WTC11 (cell line): ENCODE measurements at regions not wholly inside any gene's neighbourhood (a gene's known extent, or its start where the extent isn't known, plus 50 kb on each side); places are given as distances from the start of the nearest gene placed in this dataset.

Experiments used
- ATAC-seq: fragments of 200-7000 bp; cut with Tn5 transposase; 2 replicates; pipeline ENCODE4 v1.10.0; 2021; ENCODE audit warnings: mild to moderate bottlenecking, moderate library complexity
- CTCF ChIA-PET: fragments of 300-600 bp; sonication (Branson Sonifier 250); formaldehyde crosslinking; loops from one replicate; lab custom pipeline; 2021; ENCODE audit warnings: antibody characterized with exemption; lab: Charles Lee
- POLR2A ChIA-PET: fragments of 350-600 bp; sonication (Branson Sonifier 250); formaldehyde crosslinking; loops from one replicate; lab custom pipeline; 2021; ENCODE audit warnings: antibody characterized with exemption; lab: Charles Lee
- DNase-seq: peaks from one replicate; pipeline ENCODE4 v3.0.0; 2021; ENCODE audit warnings: low spot score
- H3K27ac Mint-ChIP-seq: 2 replicates; pipeline ENCODE4 v1.8.0; 2021; ENCODE audit warnings: mixed read lengths
- H3K27me3 Mint-ChIP-seq: 2 replicates; pipeline ENCODE4 v1.8.0; 2021; ENCODE audit warnings: low read depth, mild to moderate bottlenecking, moderate library complexity, mixed read lengths
- H3K36me3 Mint-ChIP-seq: 2 replicates; pipeline ENCODE4 v1.8.0; 2021; ENCODE audit warnings: mixed read lengths
- H3K4me1 Mint-ChIP-seq: 2 replicates; pipeline ENCODE4 v1.8.0; 2022; ENCODE audit warnings: mixed read lengths
- H3K4me3 Mint-ChIP-seq: 2 replicates; pipeline ENCODE4 v1.8.0; 2021; ENCODE audit warnings: mild to moderate bottlenecking, moderate library complexity, mixed read lengths
- H3K9me3 Mint-ChIP-seq: 2 replicates; pipeline ENCODE4 v1.8.0; 2021; ENCODE audit warnings: mixed read lengths
- ELF4 ChIP-seq: sonication (generic); formaldehyde crosslinking; IDR thresholded peaks from 2 replicates; pipeline ENCODE4 v1.8.1; 2022; ENCODE audit warnings: low read depth, mild to moderate bottlenecking, moderate library complexity, missing genetic modification reagents
- ESRRA ChIP-seq: sonication (generic); formaldehyde crosslinking; IDR thresholded peaks from 2 replicates; pipeline ENCODE4 v1.8.1; 2022; ENCODE audit warnings: mild to moderate bottlenecking, missing genetic modification reagents, borderline replicate concordance
- FOXJ3 ChIP-seq: sonication (generic); formaldehyde crosslinking; IDR thresholded peaks from 2 replicates; pipeline ENCODE4 v1.9.0; 2021; ENCODE audit warnings: missing genetic modification reagents, mild to moderate bottlenecking, borderline replicate concordance
- JAZF1 ChIP-seq: fragments of 250-450 bp; sonication (Bioruptor Pico); IDR thresholded peaks from 2 replicates; pipeline ENCODE4 v1.9.0; 2021; ENCODE audit warnings: moderate library complexity, mild to moderate bottlenecking, inconsistent platforms
- KAT7 ChIP-seq: sonication (generic); formaldehyde crosslinking; IDR thresholded peaks from 2 replicates; pipeline ENCODE4 v1.8.1; 2023; ENCODE audit warnings: missing genetic modification reagents, mild to moderate bottlenecking, borderline replicate concordance
- MXD4 ChIP-seq: fragments of 250-450 bp; sonication (Bioruptor Pico); IDR thresholded peaks from 2 replicates; pipeline ENCODE4 v1.8.0; 2021; ENCODE audit warnings: mild to moderate bottlenecking, moderate library complexity, borderline replicate concordance
- RELA ChIP-seq: sonication (generic); formaldehyde crosslinking; IDR thresholded peaks from 2 replicates; pipeline ENCODE4 v1.8.1; 2022; ENCODE audit warnings: missing genetic modification reagents, mild to moderate bottlenecking, borderline replicate concordance
- TCF7 ChIP-seq: sonication (generic); formaldehyde crosslinking; IDR thresholded peaks from 2 replicates; pipeline ENCODE4 v1.8.0; 2022; ENCODE audit warnings: mild to moderate bottlenecking, low read depth, missing genetic modification reagents, moderate library complexity
- TEAD1 ChIP-seq: sonication (generic); formaldehyde crosslinking; IDR thresholded peaks from 2 replicates; pipeline ENCODE4 v1.8.0; 2022; ENCODE audit warnings: mild to moderate bottlenecking, missing genetic modification reagents
- TEAD4 ChIP-seq: sonication (generic); formaldehyde crosslinking; IDR thresholded peaks from 2 replicates; pipeline ENCODE4 v1.8.0; 2022; ENCODE audit warnings: mild to moderate bottlenecking, missing genetic modification reagents
- TP53 ChIP-seq: sonication (generic); formaldehyde crosslinking; IDR thresholded peaks from 2 replicates; pipeline ENCODE4 v1.8.1; 2023; ENCODE audit warnings: mild to moderate bottlenecking, missing genetic modification reagents
- TF ChIP-seq, protein P1 (sequence below): fragments of 250-450 bp; sonication (Bioruptor Pico); IDR thresholded peaks from 2 replicates; pipeline ENCODE4 v1.8.0; 2021; ENCODE audit warnings: mild to moderate bottlenecking
- TF ChIP-seq, protein P2 (sequence below): sonication (generic); formaldehyde crosslinking; IDR thresholded peaks from 2 replicates; pipeline ENCODE4 v1.8.0; 2023; ENCODE audit warnings: missing genetic modification reagents
- TF ChIP-seq, protein P3 (sequence below): fragments of 250-450 bp; sonication (Bioruptor Pico); conservative IDR thresholded peaks from 2 replicates; pipeline ENCODE4 v1.9.0; 2021; ENCODE audit warnings: mild to moderate bottlenecking
- TF ChIP-seq, protein P4 (sequence below): sonication (generic); formaldehyde crosslinking; IDR thresholded peaks from 2 replicates; pipeline ENCODE4 v1.8.0; 2022; ENCODE audit warnings: mild to moderate bottlenecking, missing genetic modification reagents
- TF ChIP-seq, protein P5 (sequence below): sonication (generic); formaldehyde crosslinking; IDR thresholded peaks from 2 replicates; pipeline ENCODE4 v1.8.0; 2023; ENCODE audit warnings: mild to moderate bottlenecking, missing genetic modification reagents
- TF ChIP-seq, protein P6 (sequence below): sonication (generic); formaldehyde crosslinking; conservative IDR thresholded peaks from 2 replicates; pipeline ENCODE4 v1.8.1; 2023; ENCODE audit warnings: mild to moderate bottlenecking, low read depth, missing genetic modification reagents, moderate library complexity
- TF ChIP-seq, protein P7 (sequence below): sonication (generic); formaldehyde crosslinking; IDR thresholded peaks from 2 replicates; pipeline ENCODE4 v1.8.1; 2023; ENCODE audit warnings: mild to moderate bottlenecking, missing genetic modification reagents

DNA sequence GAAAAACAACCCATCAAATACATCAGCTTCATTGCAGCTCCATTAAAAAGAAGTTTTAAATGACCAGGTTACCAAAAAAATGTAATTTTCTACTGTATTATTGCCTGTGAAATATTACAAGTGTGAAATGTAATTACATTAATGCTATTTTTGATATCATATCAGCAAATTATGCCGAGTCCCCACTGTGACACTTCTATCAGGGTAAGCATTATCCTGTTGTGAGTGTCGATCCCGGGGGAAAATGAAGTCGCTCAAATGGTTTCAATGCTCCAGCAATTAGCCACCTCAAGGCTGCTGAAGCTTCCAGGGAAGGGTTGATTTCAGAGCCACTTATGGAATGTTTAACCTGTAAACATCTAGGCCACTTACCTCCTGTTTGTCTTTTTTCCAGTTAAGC, 70.4 kb downstream of the RCN1 start:
- DNase-seq, result no peak
- POLR2A ChIA-PET, result no interaction called here
- Mint-ChIP-seq H3K9me3 (peaks cover 8% of the 10 kb centered on the region), H3K27me3 (no peaks in the 10 kb centered on the region; the same call in 1 of the 2 replicates), H3K36me3 (no peaks in the 10 kb centered on the region), H3K4me1 (peaks cover 8% of the 10 kb centered on the region; the same call in 1 of the 2 replicates), H3K27ac (no peak overlapping the region), H3K4me3 (no peak overlapping the region)
- TF ChIP-seq, protein P1, sequence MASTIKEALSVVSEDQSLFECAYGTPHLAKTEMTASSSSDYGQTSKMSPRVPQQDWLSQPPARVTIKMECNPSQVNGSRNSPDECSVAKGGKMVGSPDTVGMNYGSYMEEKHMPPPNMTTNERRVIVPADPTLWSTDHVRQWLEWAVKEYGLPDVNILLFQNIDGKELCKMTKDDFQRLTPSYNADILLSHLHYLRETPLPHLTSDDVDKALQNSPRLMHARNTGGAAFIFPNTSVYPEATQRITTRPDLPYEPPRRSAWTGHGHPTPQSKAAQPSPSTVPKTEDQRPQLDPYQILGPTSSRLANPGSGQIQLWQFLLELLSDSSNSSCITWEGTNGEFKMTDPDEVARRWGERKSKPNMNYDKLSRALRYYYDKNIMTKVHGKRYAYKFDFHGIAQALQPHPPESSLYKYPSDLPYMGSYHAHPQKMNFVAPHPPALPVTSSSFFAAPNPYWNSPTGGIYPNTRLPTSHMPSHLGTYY (CRISPR knock-in tag), result no peak
- TF ChIP-seq TEAD1 (no peak), TP53 (no peak), TCF7 (CRISPR knock-in tag) (no peak)
- TF ChIP-seq, protein P2, sequence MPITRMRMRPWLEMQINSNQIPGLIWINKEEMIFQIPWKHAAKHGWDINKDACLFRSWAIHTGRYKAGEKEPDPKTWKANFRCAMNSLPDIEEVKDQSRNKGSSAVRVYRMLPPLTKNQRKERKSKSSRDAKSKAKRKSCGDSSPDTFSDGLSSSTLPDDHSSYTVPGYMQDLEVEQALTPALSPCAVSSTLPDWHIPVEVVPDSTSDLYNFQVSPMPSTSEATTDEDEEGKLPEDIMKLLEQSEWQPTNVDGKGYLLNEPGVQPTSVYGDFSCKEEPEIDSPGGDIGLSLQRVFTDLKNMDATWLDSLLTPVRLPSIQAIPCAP (CRISPR knock-in tag), result no peak
- TF ChIP-seq, protein P3, sequence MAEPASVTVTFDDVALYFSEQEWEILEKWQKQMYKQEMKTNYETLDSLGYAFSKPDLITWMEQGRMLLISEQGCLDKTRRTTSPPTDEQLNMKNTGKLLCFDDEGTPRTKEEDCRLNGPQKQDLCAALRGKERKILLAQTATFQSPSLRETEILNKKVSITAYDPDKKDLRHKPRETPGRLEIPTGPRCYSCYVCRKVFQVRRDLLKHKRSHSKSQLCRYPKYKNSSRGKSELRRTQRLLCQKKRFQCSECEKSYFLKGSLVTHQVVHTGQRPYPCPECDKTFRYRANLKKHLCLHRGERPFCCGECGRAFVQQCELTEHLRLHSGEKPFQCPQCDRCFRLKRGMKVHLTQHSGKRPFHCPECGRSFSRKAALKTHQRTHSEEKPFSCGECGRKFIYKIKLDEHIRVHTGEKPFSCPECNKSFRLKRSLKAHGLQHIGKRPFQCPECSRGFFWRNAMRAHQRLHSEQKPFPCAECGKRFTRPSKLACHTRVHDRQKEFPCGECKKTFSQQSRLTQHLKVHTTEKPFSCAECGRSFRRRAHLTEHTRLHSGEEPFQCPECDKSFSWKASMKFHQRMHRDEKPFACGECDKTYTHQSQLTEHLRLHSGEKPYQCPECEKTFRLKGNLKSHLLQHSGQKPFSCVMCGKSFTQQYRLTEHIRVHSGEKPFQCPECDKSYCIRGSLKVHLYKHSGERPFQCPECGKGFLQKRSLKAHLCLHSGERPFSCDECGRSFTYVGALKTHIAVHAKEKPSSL, result no peak
- no peak for ATAC-seq
- CTCF ChIA-PET, result interaction anchor here (1.0 to 2.5 kb wide), 3 partner anchors 109 to 274 kb away, joined by 3 to 16 read pairs (median 4); no protein-coding TSS in a partner anchor

DNA sequence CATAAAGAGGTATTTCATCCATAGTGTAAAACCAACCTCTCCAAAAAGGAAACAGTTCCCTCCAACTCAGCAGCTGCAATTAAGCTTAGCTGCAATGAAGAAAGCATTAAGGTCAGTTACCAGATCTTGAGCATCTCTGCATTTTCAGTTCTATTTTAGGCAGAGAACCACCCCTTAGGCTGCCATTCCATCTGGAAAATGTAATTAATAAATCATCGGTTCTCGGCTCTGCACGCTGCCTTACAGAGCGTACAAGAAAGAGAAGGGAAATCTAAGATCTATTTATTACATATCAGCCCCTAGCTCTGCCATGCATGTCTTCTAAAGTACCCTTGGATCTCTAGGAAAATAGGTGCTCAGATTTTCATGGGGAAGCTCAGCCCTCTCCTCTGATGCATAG, 71.5 kb downstream of the RCN1 start:
- Mint-ChIP-seq H3K27ac (no peak overlapping the region), H3K4me3 (no peak overlapping the region), H3K9me3 (no peaks in the 10 kb centered on the region), H3K36me3 (no peaks in the 10 kb centered on the region), H3K4me1 (peaks cover 8% of the 10 kb centered on the region; the same call in 1 of the 2 replicates), H3K27me3 (no peaks in the 10 kb centered on the region; the same call in 1 of the 2 replicates)
- DNase-seq, result no peak
- ChIA-PET POLR2A (no interaction called here), CTCF (interaction anchor here (1.0 to 2.5 kb wide), 4 partner anchors 14 to 156 kb away, joined by 3 to 16 read pairs (median 4); no protein-coding TSS in a partner anchor)
- ATAC-seq, result no peak
- TF ChIP-seq MXD4 (CRISPR knock-in tag), result no peak
- TF ChIP-seq, protein P4, sequence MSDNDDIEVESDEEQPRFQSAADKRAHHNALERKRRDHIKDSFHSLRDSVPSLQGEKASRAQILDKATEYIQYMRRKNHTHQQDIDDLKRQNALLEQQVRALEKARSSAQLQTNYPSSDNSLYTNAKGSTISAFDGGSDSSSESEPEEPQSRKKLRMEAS (CRISPR knock-in tag), result no peak
- TF ChIP-seq JAZF1, result no peak
- TF ChIP-seq, protein P5, sequence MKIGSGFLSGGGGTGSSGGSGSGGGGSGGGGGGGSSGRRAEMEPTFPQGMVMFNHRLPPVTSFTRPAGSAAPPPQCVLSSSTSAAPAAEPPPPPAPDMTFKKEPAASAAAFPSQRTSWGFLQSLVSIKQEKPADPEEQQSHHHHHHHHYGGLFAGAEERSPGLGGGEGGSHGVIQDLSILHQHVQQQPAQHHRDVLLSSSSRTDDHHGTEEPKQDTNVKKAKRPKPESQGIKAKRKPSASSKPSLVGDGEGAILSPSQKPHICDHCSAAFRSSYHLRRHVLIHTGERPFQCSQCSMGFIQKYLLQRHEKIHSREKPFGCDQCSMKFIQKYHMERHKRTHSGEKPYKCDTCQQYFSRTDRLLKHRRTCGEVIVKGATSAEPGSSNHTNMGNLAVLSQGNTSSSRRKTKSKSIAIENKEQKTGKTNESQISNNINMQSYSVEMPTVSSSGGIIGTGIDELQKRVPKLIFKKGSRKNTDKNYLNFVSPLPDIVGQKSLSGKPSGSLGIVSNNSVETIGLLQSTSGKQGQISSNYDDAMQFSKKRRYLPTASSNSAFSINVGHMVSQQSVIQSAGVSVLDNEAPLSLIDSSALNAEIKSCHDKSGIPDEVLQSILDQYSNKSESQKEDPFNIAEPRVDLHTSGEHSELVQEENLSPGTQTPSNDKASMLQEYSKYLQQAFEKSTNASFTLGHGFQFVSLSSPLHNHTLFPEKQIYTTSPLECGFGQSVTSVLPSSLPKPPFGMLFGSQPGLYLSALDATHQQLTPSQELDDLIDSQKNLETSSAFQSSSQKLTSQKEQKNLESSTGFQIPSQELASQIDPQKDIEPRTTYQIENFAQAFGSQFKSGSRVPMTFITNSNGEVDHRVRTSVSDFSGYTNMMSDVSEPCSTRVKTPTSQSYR, result no peak
- TF ChIP-seq, protein P6, sequence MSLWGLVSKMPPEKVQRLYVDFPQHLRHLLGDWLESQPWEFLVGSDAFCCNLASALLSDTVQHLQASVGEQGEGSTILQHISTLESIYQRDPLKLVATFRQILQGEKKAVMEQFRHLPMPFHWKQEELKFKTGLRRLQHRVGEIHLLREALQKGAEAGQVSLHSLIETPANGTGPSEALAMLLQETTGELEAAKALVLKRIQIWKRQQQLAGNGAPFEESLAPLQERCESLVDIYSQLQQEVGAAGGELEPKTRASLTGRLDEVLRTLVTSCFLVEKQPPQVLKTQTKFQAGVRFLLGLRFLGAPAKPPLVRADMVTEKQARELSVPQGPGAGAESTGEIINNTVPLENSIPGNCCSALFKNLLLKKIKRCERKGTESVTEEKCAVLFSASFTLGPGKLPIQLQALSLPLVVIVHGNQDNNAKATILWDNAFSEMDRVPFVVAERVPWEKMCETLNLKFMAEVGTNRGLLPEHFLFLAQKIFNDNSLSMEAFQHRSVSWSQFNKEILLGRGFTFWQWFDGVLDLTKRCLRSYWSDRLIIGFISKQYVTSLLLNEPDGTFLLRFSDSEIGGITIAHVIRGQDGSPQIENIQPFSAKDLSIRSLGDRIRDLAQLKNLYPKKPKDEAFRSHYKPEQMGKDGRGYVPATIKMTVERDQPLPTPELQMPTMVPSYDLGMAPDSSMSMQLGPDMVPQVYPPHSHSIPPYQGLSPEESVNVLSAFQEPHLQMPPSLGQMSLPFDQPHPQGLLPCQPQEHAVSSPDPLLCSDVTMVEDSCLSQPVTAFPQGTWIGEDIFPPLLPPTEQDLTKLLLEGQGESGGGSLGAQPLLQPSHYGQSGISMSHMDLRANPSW (CRISPR knock-in tag), result no peak
- TF ChIP-seq ESRRA (CRISPR knock-in tag), result no peak
- TF ChIP-seq FOXJ3 (CRISPR knock-in tag), result no peak
- no peak for TF ChIP-seq ELF4 (CRISPR knock-in tag)
- TF ChIP-seq, protein P7, sequence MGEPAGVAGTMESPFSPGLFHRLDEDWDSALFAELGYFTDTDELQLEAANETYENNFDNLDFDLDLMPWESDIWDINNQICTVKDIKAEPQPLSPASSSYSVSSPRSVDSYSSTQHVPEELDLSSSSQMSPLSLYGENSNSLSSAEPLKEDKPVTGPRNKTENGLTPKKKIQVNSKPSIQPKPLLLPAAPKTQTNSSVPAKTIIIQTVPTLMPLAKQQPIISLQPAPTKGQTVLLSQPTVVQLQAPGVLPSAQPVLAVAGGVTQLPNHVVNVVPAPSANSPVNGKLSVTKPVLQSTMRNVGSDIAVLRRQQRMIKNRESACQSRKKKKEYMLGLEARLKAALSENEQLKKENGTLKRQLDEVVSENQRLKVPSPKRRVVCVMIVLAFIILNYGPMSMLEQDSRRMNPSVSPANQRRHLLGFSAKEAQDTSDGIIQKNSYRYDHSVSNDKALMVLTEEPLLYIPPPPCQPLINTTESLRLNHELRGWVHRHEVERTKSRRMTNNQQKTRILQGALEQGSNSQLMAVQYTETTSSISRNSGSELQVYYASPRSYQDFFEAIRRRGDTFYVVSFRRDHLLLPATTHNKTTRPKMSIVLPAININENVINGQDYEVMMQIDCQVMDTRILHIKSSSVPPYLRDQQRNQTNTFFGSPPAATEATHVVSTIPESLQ, result no peak
- TF ChIP-seq KAT7, result no peak
- TF ChIP-seq TEAD4, result no peak
- TF ChIP-seq, protein P3, result no peak
- no peak for TF ChIP-seq RELA (CRISPR knock-in tag)
